OCI-LY1 (cell line): ENCODE measurements at regions not wholly inside any gene's neighbourhood (a gene's known extent, or its start where the extent isn't known, plus 50 kb on each side); places are given as distances from the start of the nearest gene placed in this dataset.

Source experiments
- EZH2 ChIP-seq: fragments of 200-600 bp; sonication (generic), shearing (Covaris generic); IDR thresholded peaks from 2 replicates; pipeline ENCODE4 v1.8.0; 2017; ENCODE audit warnings: borderline replicate concordance, mixed run types, mild to moderate bottlenecking, antibody characterized with exemption, low read length, moderate library complexity, mixed read lengths
- TF ChIP-seq, protein P1 (sequence below): fragments of 200-600 bp; sonication (generic), shearing (Covaris generic); IDR thresholded peaks from 2 replicates; pipeline ENCODE4 v1.5.1; 2017; ENCODE audit warnings: mild to moderate bottlenecking, antibody characterized with exemption, low read length, moderate library complexity, mixed read lengths

GRCh38 chr13:58838615-58839014 is 1207.1 kb downstream of the PCDH17 start:
- TF ChIP-seq, protein P1, sequence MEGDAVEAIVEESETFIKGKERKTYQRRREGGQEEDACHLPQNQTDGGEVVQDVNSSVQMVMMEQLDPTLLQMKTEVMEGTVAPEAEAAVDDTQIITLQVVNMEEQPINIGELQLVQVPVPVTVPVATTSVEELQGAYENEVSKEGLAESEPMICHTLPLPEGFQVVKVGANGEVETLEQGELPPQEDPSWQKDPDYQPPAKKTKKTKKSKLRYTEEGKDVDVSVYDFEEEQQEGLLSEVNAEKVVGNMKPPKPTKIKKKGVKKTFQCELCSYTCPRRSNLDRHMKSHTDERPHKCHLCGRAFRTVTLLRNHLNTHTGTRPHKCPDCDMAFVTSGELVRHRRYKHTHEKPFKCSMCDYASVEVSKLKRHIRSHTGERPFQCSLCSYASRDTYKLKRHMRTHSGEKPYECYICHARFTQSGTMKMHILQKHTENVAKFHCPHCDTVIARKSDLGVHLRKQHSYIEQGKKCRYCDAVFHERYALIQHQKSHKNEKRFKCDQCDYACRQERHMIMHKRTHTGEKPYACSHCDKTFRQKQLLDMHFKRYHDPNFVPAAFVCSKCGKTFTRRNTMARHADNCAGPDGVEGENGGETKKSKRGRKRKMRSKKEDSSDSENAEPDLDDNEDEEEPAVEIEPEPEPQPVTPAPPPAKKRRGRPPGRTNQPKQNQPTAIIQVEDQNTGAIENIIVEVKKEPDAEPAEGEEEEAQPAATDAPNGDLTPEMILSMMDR: no peak
- no peak for TF ChIP-seq EZH2
